GM12878 (cell line): ENCODE measurements at regions not wholly inside any gene's neighbourhood (a gene's known extent, or its start where the extent isn't known, plus 50 kb on each side); places are given as distances from the start of the nearest gene placed in this dataset.

ENCODE experiments used
- ATAC-seq: fragments of 200-7000 bp; cut with Tn5 transposase; 3 replicates; pipeline ENCODE4 v1.9.1; 2020; ENCODE audit warnings: mild to moderate bottlenecking, moderate library complexity
- BruUV-seq: library from RNA; stranded (reverse); fragments of 400-500 nt; replicated peaks from 2 replicates; lab custom pipeline; 2021; lab: Mats Ljungman, UMichigan
- CTCF ChIA-PET: fragments of 300-600 bp; sonication (Branson Sonifier 250); formaldehyde crosslinking; extraction: SDS; loops from one replicate; lab custom pipeline; 2021; ENCODE audit warnings: inconsistent platforms; lab: Yijun Ruan, JAX
- POLR2A ChIA-PET: fragments of 350-600 bp; formaldehyde crosslinking; extraction: SDS; loops from one replicate; lab custom pipeline; 2021; ENCODE audit warnings: inconsistent platforms; lab: Charles Lee
- RAD21 ChIA-PET: fragments of 300-600 bp; sonication (Branson Sonifier 250); formaldehyde crosslinking; loops from one replicate; lab custom pipeline; 2023; ENCODE audit warnings: antibody characterized with exemption; ENCODE audit not compliant: unreplicated experiment; lab: Charles Lee
- SMC1A ChIA-PET: fragments of 300-600 bp; sonication (Branson Sonifier 250); formaldehyde crosslinking; loops from one replicate; lab custom pipeline; 2023; ENCODE audit not compliant: unreplicated experiment, uncharacterized antibody; lab: Charles Lee
- DNase-seq: peaks from one replicate; pipeline ENCODE4 v3.0.0-alpha.2; 2011; ENCODE audit warnings: low read depth, low spot score
- FAIRE-seq: peaks from 3 replicates; lab custom pipeline; 2011; peaks lifted over from hg19 to GRCh38; lab: Jason Lieb, UNC
- H2AFZ ChIP-seq: 2 replicates; pipeline ENCODE4 v1.6.0; 2011; ENCODE audit warnings: low read depth, low read length, control low read depth; ENCODE audit not compliant: control insufficient read depth
- H3K27ac ChIP-seq: 2 replicates; pipeline ENCODE4 v1.5.1; 2011; ENCODE audit warnings: control low read depth; ENCODE audit not compliant: control insufficient read depth, insufficient read depth
- H3K27me3 ChIP-seq, 2 experiments: replicated peaks in 1 of 2; 2 replicates each; pipeline versions ENCODE4 v1.6.0 to v1.6.1; 2011; ENCODE audit warnings: low read length in 1 of 2; ENCODE audit not compliant: control insufficient read depth in 2 of 2, insufficient read depth in 2 of 2
- H3K36me3 ChIP-seq, 2 experiments: 2 replicates each; pipeline ENCODE4 v1.5.1; 2011; ENCODE audit warnings: low read length in 1 of 2; ENCODE audit not compliant: control insufficient read depth in 2 of 2, insufficient read depth in 2 of 2
- H3K4me1 ChIP-seq: 2 replicates; pipeline ENCODE4 v1.6.1; 2011; ENCODE audit warnings: mild to moderate bottlenecking, low read length, moderate library complexity, mixed read lengths; ENCODE audit not compliant: control insufficient read depth, insufficient read depth
- H3K4me2 ChIP-seq: 2 replicates; pipeline ENCODE4 v1.6.0; 2011; ENCODE audit warnings: control low read depth; ENCODE audit not compliant: control insufficient read depth, insufficient read depth
- H3K4me3 ChIP-seq: fragments of 200-600 bp; sonication (generic); 2 replicates; pipeline ENCODE4 v1.5.1; 2016
- H3K79me2 ChIP-seq: 2 replicates; pipeline ENCODE4 v1.6.0; 2011; ENCODE audit warnings: low read length; ENCODE audit not compliant: control insufficient read depth, insufficient read depth
- H3K9ac ChIP-seq: 2 replicates; pipeline ENCODE4 v1.8.0; 2011; ENCODE audit warnings: low read length, control low read depth, mixed read lengths; ENCODE audit not compliant: control insufficient read depth, insufficient read depth
- H3K9me3 ChIP-seq: replicated peaks from 3 replicates; pipeline ENCODE4 v1.5.1; 2011; ENCODE audit warnings: mild to moderate bottlenecking, low read length; ENCODE audit not compliant: control insufficient read depth, insufficient read depth
- H4K20me1 ChIP-seq: 2 replicates; pipeline ENCODE4 v1.6.0; 2011; ENCODE audit not compliant: control insufficient read depth, insufficient read depth
- BCL11A ChIP-seq: IDR thresholded peaks from 2 replicates; pipeline ENCODE4 v1.6.1; 2011; ENCODE audit warnings: low read depth, low read length
- DPF2 ChIP-seq: fragments of 450-650 bp; IDR thresholded peaks from 2 replicates; pipeline ENCODE4 v1.6.1; 2017; ENCODE audit warnings: mild to moderate bottlenecking
- E2F4 ChIP-seq: IDR thresholded peaks from 2 replicates; pipeline ENCODE4 v1.6.1; 2012; ENCODE audit warnings: low read depth, low read length, improper control_type of control experiment
- EED ChIP-seq: sonication (generic); IDR thresholded peaks from 2 replicates; pipeline ENCODE4 v1.6.1; 2016; ENCODE audit warnings: antibody characterized with exemption, low read depth
- FOXM1 ChIP-seq: IDR thresholded peaks from 2 replicates; pipeline ENCODE4 v1.6.1; 2012; ENCODE audit warnings: low read depth, mild to moderate bottlenecking, inconsistent platforms, low read length, moderate library complexity
- HCFC1 ChIP-seq: fragments of 150-350 bp; IDR thresholded peaks from 2 replicates; pipeline ENCODE4 v1.6.1; 2014; ENCODE audit warnings: low read length
- HDGF ChIP-seq: fragments of 450-650 bp; IDR thresholded peaks from 2 replicates; pipeline ENCODE4 v1.6.1; 2016; ENCODE audit warnings: antibody characterized with exemption
- MEF2B ChIP-seq: fragments of 450-650 bp; IDR thresholded peaks from 2 replicates; pipeline ENCODE4 v1.6.1; 2018; ENCODE audit warnings: mild to moderate bottlenecking, moderate library complexity; ENCODE audit not compliant: partially characterized antibody, poor library complexity, severe bottlenecking
- NR2F1 ChIP-seq: fragments of 450-650 bp; conservative IDR thresholded peaks from 2 replicates; pipeline ENCODE4 v1.6.1; 2017; ENCODE audit warnings: mild to moderate bottlenecking
- NRF1 ChIP-seq: conservative IDR thresholded peaks from 2 replicates; pipeline ENCODE4 v1.6.1; 2011; ENCODE audit warnings: mild to moderate bottlenecking, low read depth, low read length, improper control_type of control experiment
- PRDM15 ChIP-seq: fragments of 450-650 bp; formaldehyde crosslinking; IDR thresholded peaks from 2 replicates; pipeline ENCODE4 v1.4.0; 2020; ENCODE audit warnings: mild to moderate bottlenecking, moderate library complexity
- STAT3 ChIP-seq: IDR thresholded peaks from 2 replicates; pipeline ENCODE4 v1.6.1; 2011; ENCODE audit warnings: low read depth, low read length, improper control_type of control experiment
- WGBS: methylation state at CpG from one replicate; pipeline ENCODE4 v1.1.6; 2016; ENCODE audit warnings: low lambda C conversion rate; ENCODE audit not compliant: insufficient replicate concordance, insufficient coverage; ENCODE audit errors: missing lambda C conversion rate; 5-methylcytosine and 5-hydroxymethylcytosine counted together
- in situ Hi-C: fragments of 300-500 bp; cut with MboI; formaldehyde crosslinking; loops from 9 replicates; pipeline ENCODE4 v1.14.3; 2018; ENCODE audit warnings: mixed read lengths
- intact Hi-C: fragments of 100-400 bp; cut with micrococcal nuclease; formaldehyde crosslinking; loops from one replicate; pipeline ENCODE4 v1.14.2; 2022; ENCODE audit not compliant: unreplicated experiment

- intact Hi-C loops, result no loop called here
- peak; percentile 50 for TF ChIP-seq HDGF
- TF ChIP-seq BCL11A, result no peak
- TF ChIP-seq, all 136 proteins: peak for 1
- Histone ChIP-seq H3K9me3 (no peaks in the 10 kb centered on the region; the same call in 2 of the 3 replicates), H3K4me2 (no peak overlapping the region), H3K36me3 (no peaks in the 10 kb centered on the region), H3K27ac (no peak overlapping the region), H3K4me1 (peaks cover 15% of the 10 kb centered on the region), H3K4me3 (no peak overlapping the region), H3K79me2 (no peaks in the 10 kb centered on the region), H2AFZ (no peak overlapping the region), H4K20me1 (no peaks in the 10 kb centered on the region), H3K9ac (no peak overlapping the region), H3K27me3 (no peaks in the 10 kb centered on the region)
- FAIRE-seq (peak; percentile 41), DNase-seq (no peak), ATAC-seq (no peak)
- no TSS peak for BruUV-seq
- ChIA-PET SMC1A (interaction anchor here (1.4 kb wide), 1 partner anchor 15 kb away, joined by 4 read pairs; no protein-coding TSS in a partner anchor), POLR2A (interaction anchor here (0.6 to 1.8 kb wide), 2 partner anchors 11 to 78 kb away, joined by 4 read pairs; no protein-coding TSS in a partner anchor), CTCF (interaction anchor here (7.6 kb wide), 1 partner anchor 14 kb away, joined by 41 read pairs; no protein-coding TSS in a partner anchor), RAD21 (interaction anchor here (1.2 kb wide), 1 partner anchor 131 kb away, joined by 4 read pairs; no protein-coding TSS in a partner anchor)
- WGBS, result 88% methylated on average over 11 of the region's 11 CpGs
- in situ Hi-C loops, result no loop called here
These were observed 82.2 kb upstream of the AKIP1 start for GRCh38 chr11:8828580-8829361.

GRCh38 chr11:8829556-8829955, 81.4 kb upstream of the AKIP1 start:
- POLR2A ChIA-PET, result interaction anchor here (0.6 to 1.8 kb wide), 3 partner anchors 10 to 77 kb away, joined by 3 to 4 read pairs (median 4); no protein-coding TSS in a partner anchor
- Histone ChIP-seq H3K79me2 (no peaks in the 10 kb centered on the region), H3K36me3 (no peaks in the 10 kb centered on the region), H2AFZ (no peak overlapping the region), H3K9ac (no peak overlapping the region), H3K27ac (no peak overlapping the region), H4K20me1 (no peaks in the 10 kb centered on the region), H3K4me1 (peaks cover 15% of the 10 kb centered on the region), H3K4me3 (no peak overlapping the region), H3K9me3 (no peaks in the 10 kb centered on the region), H3K27me3 (no peaks in the 10 kb centered on the region), H3K4me2 (no peak overlapping the region)
- RAD21 ChIA-PET, result interaction anchor here (1.2 kb wide), 1 partner anchor 130 kb away, joined by 4 read pairs; no protein-coding TSS in a partner anchor
- CTCF ChIA-PET, result interaction anchor here (0.6 to 7.6 kb wide), 3 partner anchors 10 to 603 kb away, joined by 3 to 41 read pairs (median 4); no protein-coding TSS in a partner anchor
- FAIRE-seq, result no peak
- intact Hi-C loops (no loop called here), in situ Hi-C loops (no loop called here)
- SMC1A ChIA-PET, result interaction anchor here (1.1 to 1.4 kb wide), 4 partner anchors 11 to 108 kb away, joined by 3 to 4 read pairs (median 4); no protein-coding TSS in a partner anchor
- no TSS peak for BruUV-seq
- no peak for DNase-seq
- 86% methylated on average over 8 of the region's 8 CpGs for WGBS
- ATAC-seq, result no peak
- TF ChIP-seq HCFC1 (no peak), NR2F1 (no peak), E2F4 (no peak), PRDM15 (CRISPR knock-in tag) (no peak), STAT3 (no peak), NRF1 (no peak), MEF2B (no peak), EED (no peak), FOXM1 (no peak), DPF2 (no peak)
